ENCODE measurements at regions not wholly inside any gene's neighbourhood (a gene's known extent, or its start where the extent isn't known, plus 50 kb on each side); places are given as distances from the start of the nearest gene placed in this dataset.

GRCh38 chr5:114981111-114981510 is 188.6 kb downstream of the TRIM36 start:
- Histone ChIP-seq H3K9me3 (ENCODE audit: control insufficient read depth in 2 of 2, insufficient read depth in 1 of 2, low read depth in 1 of 2, low read length in 1 of 2) (peaks cover 0 to 3% of the 10 kb centered on the region in 2 donors), H3K27me3 (ENCODE audit: control insufficient read depth in 3 of 3, insufficient read depth in 3 of 3, low read length in 3 of 3) (no peaks in the 10 kb centered on the region), H3K36me3 (ENCODE audit: control insufficient read depth in 3 of 3, insufficient read depth in 2 of 3, low read depth in 1 of 3, low read length in 3 of 3) (no peaks in the 10 kb centered on the region), H3K27ac (ENCODE audit: low read depth in 1 of 3, low read length in 2 of 3) (no peak overlapping the region), H3K4me3 (ENCODE audit: low read depth in 1 of 3, low read length in 3 of 3) (no peak overlapping the region), H3K4me1 (ENCODE audit: control insufficient read depth in 3 of 3, insufficient read depth in 2 of 3, low read depth in 1 of 3, low read length in 2 of 3) (no peaks in the 10 kb centered on the region)
- no peak for FAIRE-seq
- WGBS, 3 donors, result 56 to 62% (median 61%) methylated on average over 3 of the region's 3 CpGs
- DNase-seq, result no peak

GRCh38 chr5:114977979-114978573 is 191.6 kb downstream of the TRIM36 start:
- WGBS, 3 donors, result 75 to 86% (median 84%) methylated on average over 4 of the region's 4 CpGs

DNA sequence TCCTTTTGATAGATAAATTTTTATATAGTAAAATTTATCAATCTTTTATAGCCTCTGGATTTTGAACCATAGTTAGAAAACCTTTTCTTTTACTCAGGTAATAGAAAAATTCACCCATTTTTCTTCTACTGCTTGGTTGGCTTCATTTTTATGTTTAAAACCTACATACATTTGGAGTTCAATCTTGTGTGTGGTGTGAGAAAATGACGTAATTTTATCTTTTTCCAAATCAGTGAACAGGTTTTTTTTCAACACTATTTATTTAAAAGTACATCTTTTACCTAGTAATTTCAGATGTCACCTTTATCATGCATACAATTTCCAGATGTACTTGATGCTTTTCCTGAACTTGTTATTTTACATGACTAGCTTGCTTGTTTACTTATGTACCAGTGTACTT is 200.2 kb downstream of the TRIM36 start:
- FAIRE-seq (no peak), DNase-seq (no peak)
- 55 to 72% (median 70%) methylated on average over 1 of the region's 1 CpG for WGBS, 3 donors
- peaks cover 0 to 2% of the 10 kb centered on the region in 2 donors for H3K9me3 ChIP-seq (ENCODE audit: control insufficient read depth in 2 of 2, insufficient read depth in 1 of 2, low read depth in 1 of 2, low read length in 1 of 2)
- no peaks in the 10 kb centered on the region for H3K36me3 ChIP-seq (ENCODE audit: control insufficient read depth in 3 of 3, insufficient read depth in 2 of 3, low read depth in 1 of 3, low read length in 3 of 3)
- no peak overlapping the region for H3K4me3 ChIP-seq (ENCODE audit: low read depth in 1 of 3, low read length in 3 of 3)
- H3K27me3 ChIP-seq (ENCODE audit: control insufficient read depth in 3 of 3, insufficient read depth in 3 of 3, low read length in 3 of 3), result no peaks in the 10 kb centered on the region
- no peaks in the 10 kb centered on the region for H3K4me1 ChIP-seq (ENCODE audit: control insufficient read depth in 3 of 3, insufficient read depth in 2 of 3, low read depth in 1 of 3, low read length in 2 of 3)
- H3K27ac ChIP-seq (ENCODE audit: low read depth in 1 of 3, low read length in 2 of 3), result no peak overlapping the region

More at GRCh38 chr5:114977979-114978573, 191.6 kb downstream of the TRIM36 start:
- FAIRE-seq, result no peak
- H3K27me3 ChIP-seq (ENCODE audit: control insufficient read depth in 3 of 3, insufficient read depth in 3 of 3, low read length in 3 of 3), result no peaks in the 10 kb centered on the region
- no peak for DNase-seq
- H3K4me3 ChIP-seq (ENCODE audit: low read depth in 1 of 3, low read length in 3 of 3), result no peak overlapping the region
- H3K36me3 ChIP-seq (ENCODE audit: control insufficient read depth in 3 of 3, insufficient read depth in 2 of 3, low read depth in 1 of 3, low read length in 3 of 3), result no peaks in the 10 kb centered on the region
- H3K4me1 ChIP-seq (ENCODE audit: control insufficient read depth in 3 of 3, insufficient read depth in 2 of 3, low read depth in 1 of 3, low read length in 2 of 3), result no peaks in the 10 kb centered on the region
- H3K9me3 ChIP-seq (ENCODE audit: control insufficient read depth in 2 of 2, insufficient read depth in 1 of 2, low read depth in 1 of 2, low read length in 1 of 2), result peaks cover 0 to 3% of the 10 kb centered on the region in 2 donors
- no peak overlapping the region for H3K27ac ChIP-seq (ENCODE audit: low read depth in 1 of 3, low read length in 2 of 3)

GRCh38 chr5:114957384-114957783 is 212.3 kb downstream of the TRIM36 start:
- Histone ChIP-seq H3K4me1 (ENCODE audit: control insufficient read depth in 3 of 3, insufficient read depth in 2 of 3, low read depth in 1 of 3, low read length in 2 of 3) (no peaks in the 10 kb centered on the region), H3K27me3 (ENCODE audit: control insufficient read depth in 3 of 3, insufficient read depth in 3 of 3, low read length in 3 of 3) (no peaks in the 10 kb centered on the region), H3K27ac (ENCODE audit: low read depth in 1 of 3, low read length in 2 of 3) (no peak overlapping the region), H3K4me3 (ENCODE audit: low read depth in 1 of 3, low read length in 3 of 3) (no peak overlapping the region), H3K36me3 (ENCODE audit: control insufficient read depth in 3 of 3, insufficient read depth in 2 of 3, low read depth in 1 of 3, low read length in 3 of 3) (no peaks in the 10 kb centered on the region), H3K9me3 (ENCODE audit: control insufficient read depth in 2 of 2, insufficient read depth in 1 of 2, low read depth in 1 of 2, low read length in 1 of 2) (peaks cover 0 to 25% of the 10 kb centered on the region in 2 donors)
- no peak for DNase-seq
- FAIRE-seq, result no peak
- WGBS, 3 donors, result 77 to 80% (median 80%) methylated on average over 7 of the region's 7 CpGs

- Histone ChIP-seq H3K9me3 (ENCODE audit: control insufficient read depth in 2 of 2, insufficient read depth in 1 of 2, low read depth in 1 of 2, low read length in 1 of 2) (peaks cover 0 to 17% of the 10 kb centered on the region in 2 donors), H3K36me3 (ENCODE audit: control insufficient read depth in 3 of 3, insufficient read depth in 2 of 3, low read depth in 1 of 3, low read length in 3 of 3) (no peaks in the 10 kb centered on the region), H3K4me1 (ENCODE audit: control insufficient read depth in 3 of 3, insufficient read depth in 2 of 3, low read depth in 1 of 3, low read length in 2 of 3) (no peaks in the 10 kb centered on the region), H3K27me3 (ENCODE audit: control insufficient read depth in 3 of 3, insufficient read depth in 3 of 3, low read length in 3 of 3) (no peaks in the 10 kb centered on the region), H3K27ac (ENCODE audit: low read depth in 1 of 3, low read length in 2 of 3) (no peak overlapping the region), H3K4me3 (ENCODE audit: low read depth in 1 of 3, low read length in 3 of 3) (no peak overlapping the region)
- FAIRE-seq (no peak), DNase-seq (no peak)
- WGBS, 3 donors, result 58 to 72% (median 68%) methylated on average over 2 of the region's 2 CpGs
These were observed 216.1 kb downstream of the TRIM36 start for GRCh38 chr5:114953565-114953964.

- 67 to 81% (median 72%) methylated on average over 5 of the region's 5 CpGs for WGBS, 3 donors
- Histone ChIP-seq H3K27me3 (ENCODE audit: control insufficient read depth in 3 of 3, insufficient read depth in 3 of 3, low read length in 3 of 3) (no peaks in the 10 kb centered on the region), H3K36me3 (ENCODE audit: control insufficient read depth in 3 of 3, insufficient read depth in 2 of 3, low read depth in 1 of 3, low read length in 3 of 3) (no peaks in the 10 kb centered on the region), H3K4me3 (ENCODE audit: low read depth in 1 of 3, low read length in 3 of 3) (no peak overlapping the region), H3K9me3 (ENCODE audit: control insufficient read depth in 2 of 2, insufficient read depth in 1 of 2, low read depth in 1 of 2, low read length in 1 of 2) (peaks cover 0 to 14% of the 10 kb centered on the region in 2 donors), H3K27ac (ENCODE audit: low read depth in 1 of 3, low read length in 2 of 3) (no peak overlapping the region), H3K4me1 (ENCODE audit: control insufficient read depth in 3 of 3, insufficient read depth in 2 of 3, low read depth in 1 of 3, low read length in 2 of 3) (no peaks in the 10 kb centered on the region)
- FAIRE-seq, result no peak
- no peak for DNase-seq
These were observed 216.8 kb downstream of the TRIM36 start for GRCh38 chr5:114952876-114953275.

DNA sequence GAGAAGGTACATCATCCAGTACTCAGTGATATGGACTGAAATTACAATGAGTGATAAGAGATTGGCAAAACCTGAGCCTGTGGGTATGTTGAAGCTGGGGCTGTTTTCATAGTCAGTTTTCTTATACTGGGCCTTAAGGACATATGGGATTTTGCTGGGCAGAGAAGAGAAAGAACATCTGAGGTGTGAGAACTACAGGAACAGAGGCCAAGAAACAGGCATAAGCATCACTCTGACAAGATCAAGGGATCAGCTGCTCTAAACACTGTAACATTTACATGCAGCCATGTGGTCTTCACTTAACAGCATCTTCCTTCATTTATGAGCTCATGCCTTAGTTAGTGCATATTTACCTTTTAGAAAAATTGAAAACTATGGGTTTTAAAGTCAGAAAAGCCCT is 220.0 kb downstream of the TRIM36 start:
- Histone ChIP-seq H3K9me3 (ENCODE audit: control insufficient read depth in 2 of 2, insufficient read depth in 1 of 2, low read depth in 1 of 2, low read length in 1 of 2) (no peaks in the 10 kb centered on the region), H3K4me3 (ENCODE audit: low read depth in 1 of 3, low read length in 3 of 3) (no peak overlapping the region), H3K36me3 (ENCODE audit: control insufficient read depth in 3 of 3, insufficient read depth in 2 of 3, low read depth in 1 of 3, low read length in 3 of 3) (no peaks in the 10 kb centered on the region), H3K27me3 (ENCODE audit: control insufficient read depth in 3 of 3, insufficient read depth in 3 of 3, low read length in 3 of 3) (no peaks in the 10 kb centered on the region), H3K27ac (ENCODE audit: low read depth in 1 of 3, low read length in 2 of 3) (no peak overlapping the region), H3K4me1 (ENCODE audit: control insufficient read depth in 3 of 3, insufficient read depth in 2 of 3, low read depth in 1 of 3, low read length in 2 of 3) (no peaks in the 10 kb centered on the region)
- no peak for FAIRE-seq
- DNase-seq, result no peak

GRCh38 chr5:114948986-114949621 is 220.6 kb downstream of the TRIM36 start:
- FAIRE-seq (no peak), DNase-seq (no peak)
- H3K4me1 ChIP-seq (ENCODE audit: control insufficient read depth in 3 of 3, insufficient read depth in 2 of 3, low read depth in 1 of 3, low read length in 2 of 3), result no peaks in the 10 kb centered on the region
- no peaks in the 10 kb centered on the region for H3K9me3 ChIP-seq (ENCODE audit: control insufficient read depth in 2 of 2, insufficient read depth in 1 of 2, low read depth in 1 of 2, low read length in 1 of 2)
- no peaks in the 10 kb centered on the region for H3K36me3 ChIP-seq (ENCODE audit: control insufficient read depth in 3 of 3, insufficient read depth in 2 of 3, low read depth in 1 of 3, low read length in 3 of 3)
- H3K27ac ChIP-seq (ENCODE audit: low read depth in 1 of 3, low read length in 2 of 3), result no peak overlapping the region
- H3K27me3 ChIP-seq (ENCODE audit: control insufficient read depth in 3 of 3, insufficient read depth in 3 of 3, low read length in 3 of 3), result no peaks in the 10 kb centered on the region
- WGBS, 3 donors, result 81 to 92% (median 83%) methylated on average over 3 of the region's 3 CpGs
- no peak overlapping the region for H3K4me3 ChIP-seq (ENCODE audit: low read depth in 1 of 3, low read length in 3 of 3)

DNA sequence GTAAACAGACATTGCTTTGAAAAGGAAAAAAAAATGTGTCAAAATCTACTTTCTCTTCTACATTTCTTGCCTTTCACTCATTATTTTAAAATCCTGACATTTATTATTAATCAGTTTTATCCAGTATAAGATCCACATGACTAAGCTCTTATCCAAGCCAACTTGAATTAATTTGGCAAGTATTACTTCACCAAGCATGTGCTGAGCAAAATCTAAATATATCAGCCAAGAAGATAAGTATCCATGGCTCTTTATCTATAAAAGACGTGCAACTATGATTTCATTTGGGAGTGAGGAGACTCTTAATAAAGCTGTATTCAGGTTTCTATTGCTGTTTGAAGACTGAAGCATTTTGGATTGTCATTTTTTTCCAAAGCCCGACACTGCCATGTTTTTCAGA is 221.3 kb downstream of the TRIM36 start:
- no peaks in the 10 kb centered on the region for H3K36me3 ChIP-seq (ENCODE audit: control insufficient read depth in 3 of 3, insufficient read depth in 2 of 3, low read depth in 1 of 3, low read length in 3 of 3)
- FAIRE-seq (no peak), DNase-seq (no peak)
- H3K4me3 ChIP-seq (ENCODE audit: low read depth in 1 of 3, low read length in 3 of 3), result no peak overlapping the region
- H3K4me1 ChIP-seq (ENCODE audit: control insufficient read depth in 3 of 3, insufficient read depth in 2 of 3, low read depth in 1 of 3, low read length in 2 of 3), result no peaks in the 10 kb centered on the region
- H3K27ac ChIP-seq (ENCODE audit: low read depth in 1 of 3, low read length in 2 of 3), result no peak overlapping the region
- no peaks in the 10 kb centered on the region for H3K9me3 ChIP-seq (ENCODE audit: control insufficient read depth in 2 of 2, insufficient read depth in 1 of 2, low read depth in 1 of 2, low read length in 1 of 2)
- no peaks in the 10 kb centered on the region for H3K27me3 ChIP-seq (ENCODE audit: control insufficient read depth in 3 of 3, insufficient read depth in 3 of 3, low read length in 3 of 3)
- 45 to 63% (median 50%) methylated on average over 2 of the region's 2 CpGs for WGBS, 3 donors

All from small intestine (tissue), 7 donors.